Astrocyte (in vitro differentiated cells and primary cell): ENCODE measurements at regions not wholly inside any gene's neighbourhood (a gene's known extent, or its start where the extent isn't known, plus 50 kb on each side); places are given as distances from the start of the nearest gene placed in this dataset.

Source experiments
- DNase-seq: peaks from one replicate; pipeline ENCODE4 v3.0.0-alpha.2; 2010; ENCODE audit warnings: low read depth
- FAIRE-seq: peaks from 2 replicates; lab custom pipeline; 2011; peaks lifted over from hg19 to GRCh38; lab: Jason Lieb, UNC
- H2AFZ ChIP-seq: 2 replicates; pipeline ENCODE4 v1.6.0; 2012; ENCODE audit warnings: low read depth, low read length, inconsistent platforms
- H3K27ac ChIP-seq: 2 replicates; pipeline ENCODE4 v1.5.1; 2011; ENCODE audit warnings: low read depth, low read length, inconsistent platforms
- H3K27me3 ChIP-seq: 2 replicates; pipeline ENCODE4 v1.6.0; 2011; ENCODE audit warnings: low read length, inconsistent platforms; ENCODE audit not compliant: insufficient read depth
- H3K36me3 ChIP-seq: 2 replicates; pipeline ENCODE4 v1.5.1; 2011; ENCODE audit warnings: low read length, inconsistent platforms; ENCODE audit not compliant: insufficient read depth
- H3K4me1 ChIP-seq: 2 replicates; pipeline ENCODE4 v1.5.1; 2011; ENCODE audit warnings: low read length, inconsistent platforms; ENCODE audit not compliant: insufficient read depth
- H3K4me2 ChIP-seq: 2 replicates; pipeline ENCODE4 v1.6.0; 2012; ENCODE audit warnings: low read length, inconsistent platforms
- H3K4me3 ChIP-seq: 2 replicates; pipeline ENCODE4 v1.5.1; 2011; ENCODE audit warnings: low read depth, mild to moderate bottlenecking, low read length, inconsistent platforms; ENCODE audit not compliant: insufficient read depth
- H3K79me2 ChIP-seq: 2 replicates; pipeline ENCODE4 v1.6.0; 2012; ENCODE audit warnings: mild to moderate bottlenecking, low read length, inconsistent platforms; ENCODE audit not compliant: insufficient read depth
- H3K9ac ChIP-seq: 2 replicates; pipeline ENCODE4 v1.6.0; 2012; ENCODE audit warnings: mild to moderate bottlenecking, low read length, inconsistent platforms
- H3K9me3 ChIP-seq: 2 replicates; pipeline ENCODE4 v1.5.1; 2012; ENCODE audit warnings: low read depth, mild to moderate bottlenecking, low read length, inconsistent platforms; ENCODE audit not compliant: insufficient read depth
- H4K20me1 ChIP-seq: 2 replicates; pipeline ENCODE4 v1.6.0; 2012; ENCODE audit warnings: low read length, inconsistent platforms; ENCODE audit not compliant: insufficient read depth
- H3K27ac Mint-ChIP-seq: one replicate; pipeline ENCODE4 v1.8.0; 2021; ENCODE audit warnings: mild to moderate bottlenecking, mixed read lengths; ENCODE audit not compliant: unreplicated experiment
- H3K27me3 Mint-ChIP-seq: one replicate; pipeline ENCODE4 v1.8.0; 2021; ENCODE audit warnings: low read depth, mixed read lengths; ENCODE audit not compliant: unreplicated experiment
- H3K36me3 Mint-ChIP-seq: one replicate; pipeline ENCODE4 v1.8.0; 2021; ENCODE audit warnings: low read depth, mixed read lengths; ENCODE audit not compliant: unreplicated experiment
- H3K4me1 Mint-ChIP-seq: one replicate; pipeline ENCODE4 v1.8.0; 2021; ENCODE audit warnings: low read depth, mixed read lengths; ENCODE audit not compliant: unreplicated experiment
- H3K4me3 Mint-ChIP-seq: one replicate; pipeline ENCODE4 v1.8.0; 2021; ENCODE audit warnings: mild to moderate bottlenecking, moderate library complexity, mixed read lengths; ENCODE audit not compliant: unreplicated experiment
- H3K9me3 Mint-ChIP-seq: one replicate; pipeline ENCODE4 v1.8.0; 2021; ENCODE audit warnings: mild to moderate bottlenecking, mixed read lengths; ENCODE audit not compliant: unreplicated experiment
- CTCF ChIP-seq: IDR thresholded peaks from 2 replicates; pipeline ENCODE4 v1.5.1; 2011; ENCODE audit warnings: low read depth, mild to moderate bottlenecking, inconsistent platforms, low read length, moderate library complexity; ENCODE audit not compliant: insufficient read depth
- EZH2 ChIP-seq: IDR thresholded peaks from 2 replicates; pipeline ENCODE4 v1.6.1; 2012; ENCODE audit warnings: mild to moderate bottlenecking, low read length, inconsistent platforms; ENCODE audit not compliant: insufficient read depth

GRCh38 chr10:109393425-109393824, 529.9 kb downstream of the XPNPEP1 start:
- no peaks in the 10 kb centered on the region for H3K36me3 ChIP-seq
- no peaks in the 10 kb centered on the region for H4K20me1 ChIP-seq
- no peak overlapping the region for H3K27ac ChIP-seq
- H3K79me2 ChIP-seq, result no peaks in the 10 kb centered on the region
- Mint-ChIP-seq H3K9me3 (no peaks in the 10 kb centered on the region), H3K27ac (no peak overlapping the region), H3K4me1 (no peaks in the 10 kb centered on the region), H3K36me3 (no peaks in the 10 kb centered on the region), H3K27me3 (peaks cover 1% of the 10 kb centered on the region), H3K4me3 (no peak overlapping the region)
- TF ChIP-seq EZH2, result no peak
- no peak for TF ChIP-seq CTCF
- H3K9ac ChIP-seq, result no peak overlapping the region
- no peak for DNase-seq
- no peak for FAIRE-seq
- H3K4me3 ChIP-seq, result no peak overlapping the region
- H3K9me3 ChIP-seq, result no peaks in the 10 kb centered on the region
- no peak overlapping the region for H3K4me2 ChIP-seq
- H3K27me3 ChIP-seq, result no peaks in the 10 kb centered on the region
- H2AFZ ChIP-seq, result no peak overlapping the region
- no peaks in the 10 kb centered on the region for H3K4me1 ChIP-seq

- FAIRE-seq (no peak), DNase-seq (no peak)
- Histone ChIP-seq H3K79me2 (no peaks in the 10 kb centered on the region), H3K4me2 (no peak overlapping the region), H3K4me1 (no peaks in the 10 kb centered on the region), H3K27ac (no peak overlapping the region), H3K27me3 (no peaks in the 10 kb centered on the region), H3K4me3 (no peak overlapping the region), H3K9me3 (no peaks in the 10 kb centered on the region), H2AFZ (no peak overlapping the region), H3K36me3 (no peaks in the 10 kb centered on the region), H3K9ac (no peak overlapping the region), H4K20me1 (no peaks in the 10 kb centered on the region)
- TF ChIP-seq EZH2 (no peak), CTCF (no peak)
- no peaks in the 10 kb centered on the region for H3K36me3 Mint-ChIP-seq
- H3K4me1 Mint-ChIP-seq, result peaks cover 3% of the 10 kb centered on the region
- no peak overlapping the region for H3K27ac Mint-ChIP-seq
- no peak overlapping the region for H3K4me3 Mint-ChIP-seq
- H3K9me3 Mint-ChIP-seq, result no peaks in the 10 kb centered on the region
- H3K27me3 Mint-ChIP-seq, result peaks cover 5% of the 10 kb centered on the region
Observed at GRCh38 chr10:109386921-109387320, 536.4 kb downstream of the XPNPEP1 start.

GRCh38 chr10:109386101-109386500, 537.2 kb downstream of the XPNPEP1 start:
- H3K27ac Mint-ChIP-seq, result no peak overlapping the region
- peaks cover 3% of the 10 kb centered on the region for H3K4me1 Mint-ChIP-seq
- H3K9ac ChIP-seq, result no peak overlapping the region
- no peaks in the 10 kb centered on the region for H3K9me3 ChIP-seq
- no peaks in the 10 kb centered on the region for H3K79me2 ChIP-seq
- H3K36me3 ChIP-seq, result no peaks in the 10 kb centered on the region
- TF ChIP-seq CTCF (no peak), EZH2 (no peak)
- H3K27ac ChIP-seq, result no peak overlapping the region
- H3K27me3 ChIP-seq, result no peaks in the 10 kb centered on the region
- H3K36me3 Mint-ChIP-seq, result no peaks in the 10 kb centered on the region
- FAIRE-seq (no peak), DNase-seq (no peak)
- no peak overlapping the region for H3K4me3 ChIP-seq
- no peaks in the 10 kb centered on the region for H4K20me1 ChIP-seq
- peaks cover 6% of the 10 kb centered on the region for H3K27me3 Mint-ChIP-seq
- H3K4me2 ChIP-seq, result no peak overlapping the region
- H3K9me3 Mint-ChIP-seq, result no peaks in the 10 kb centered on the region
- H3K4me1 ChIP-seq, result no peaks in the 10 kb centered on the region
- no peak overlapping the region for H2AFZ ChIP-seq
- H3K4me3 Mint-ChIP-seq, result no peak overlapping the region
